Endodermal cell (in vitro differentiated cells): ENCODE measurements at regions not wholly inside any gene's neighbourhood (a gene's known extent, or its start where the extent isn't known, plus 50 kb on each side); places are given as distances from the start of the nearest gene placed in this dataset.

ENCODE experiments used
- DNase-seq: peaks from one replicate; pipeline ENCODE4 v3.0.0-alpha.2; 2017
- H3K27ac ChIP-seq: 2 replicates; pipeline ENCODE4 v1.5.1; 2013; ENCODE audit warnings: mild to moderate bottlenecking, low read depth, low read length, moderate library complexity
- H3K27me3 ChIP-seq: 2 replicates; pipeline ENCODE4 v1.6.1; 2013; ENCODE audit warnings: mild to moderate bottlenecking, low read length, moderate library complexity; ENCODE audit not compliant: insufficient read depth, control insufficient read depth, poor library complexity, severe bottlenecking
- H3K36me3 ChIP-seq: 2 replicates; pipeline ENCODE4 v1.7.0; 2013; ENCODE audit warnings: mild to moderate bottlenecking, low read length, moderate library complexity; ENCODE audit not compliant: control insufficient read depth, insufficient read depth
- H3K4me1 ChIP-seq: one replicate; pipeline ENCODE4 v1.7.0; 2013; ENCODE audit warnings: low read length; ENCODE audit not compliant: control insufficient read depth, insufficient read depth
- H3K4me3 ChIP-seq: 2 replicates; pipeline ENCODE4 v1.5.1; 2013; ENCODE audit warnings: mild to moderate bottlenecking, low read length, moderate library complexity
- H3K9ac ChIP-seq: 2 replicates; pipeline ENCODE4 v1.6.1; 2013; ENCODE audit warnings: mild to moderate bottlenecking, low read length, moderate library complexity; ENCODE audit not compliant: poor library complexity, severe bottlenecking; ENCODE audit errors: extremely low read depth
- H3K9me3 ChIP-seq: 2 replicates; pipeline ENCODE4 v1.6.1; 2013; ENCODE audit warnings: mild to moderate bottlenecking, low read length, moderate library complexity; ENCODE audit not compliant: control insufficient read depth
- H3K27ac Mint-ChIP-seq: 2 replicates; pipeline ENCODE4 v1.8.0; 2020; ENCODE audit warnings: mixed read lengths
- H3K27me3 Mint-ChIP-seq: 2 replicates; pipeline ENCODE4 v1.8.0; 2021; ENCODE audit warnings: mild to moderate bottlenecking, mixed read lengths; ENCODE audit not compliant: insufficient read depth
- H3K36me3 Mint-ChIP-seq: 2 replicates; pipeline ENCODE4 v1.8.0; 2020; ENCODE audit warnings: low read depth, mixed read lengths
- H3K4me1 Mint-ChIP-seq: 2 replicates; pipeline ENCODE4 v1.8.0; 2020; ENCODE audit warnings: mixed read lengths
- H3K4me3 Mint-ChIP-seq: 2 replicates; pipeline ENCODE4 v1.8.0; 2020; ENCODE audit warnings: mild to moderate bottlenecking, moderate library complexity, mixed read lengths
- H3K9me3 Mint-ChIP-seq: 2 replicates; pipeline ENCODE4 v1.8.0; 2020; ENCODE audit warnings: mild to moderate bottlenecking, mixed read lengths
- WGBS, 2 experiments: methylation state at CpG; one replicate each; pipeline versions ENCODE4 v1.1.5 to v1.1.7; 2013; ENCODE audit warnings: missing lambda C conversion rate in 2 of 2, mixed read lengths in 1 of 2; ENCODE audit not compliant: insufficient coverage in 1 of 2, insufficient read length in 1 of 2; 5-methylcytosine and 5-hydroxymethylcytosine counted together
- TF ChIP-seq, protein P1 (sequence below): fragments of 200-600 bp; sonication (generic); conservative IDR thresholded peaks from 2 replicates; pipeline ENCODE4 v1.5.0; 2021; ENCODE audit warnings: antibody characterized with exemption, mild to moderate bottlenecking

- peak; percentile 35 for DNase-seq
- H3K4me3 Mint-ChIP-seq = no peak overlapping the region
- no peaks in the 10 kb centered on the region for H3K27me3 ChIP-seq
- H3K36me3 Mint-ChIP-seq = no peaks in the 10 kb centered on the region
- H3K4me1 Mint-ChIP-seq = no peaks in the 10 kb centered on the region
- H3K27ac Mint-ChIP-seq = no peak overlapping the region
- TF ChIP-seq, protein P1, sequence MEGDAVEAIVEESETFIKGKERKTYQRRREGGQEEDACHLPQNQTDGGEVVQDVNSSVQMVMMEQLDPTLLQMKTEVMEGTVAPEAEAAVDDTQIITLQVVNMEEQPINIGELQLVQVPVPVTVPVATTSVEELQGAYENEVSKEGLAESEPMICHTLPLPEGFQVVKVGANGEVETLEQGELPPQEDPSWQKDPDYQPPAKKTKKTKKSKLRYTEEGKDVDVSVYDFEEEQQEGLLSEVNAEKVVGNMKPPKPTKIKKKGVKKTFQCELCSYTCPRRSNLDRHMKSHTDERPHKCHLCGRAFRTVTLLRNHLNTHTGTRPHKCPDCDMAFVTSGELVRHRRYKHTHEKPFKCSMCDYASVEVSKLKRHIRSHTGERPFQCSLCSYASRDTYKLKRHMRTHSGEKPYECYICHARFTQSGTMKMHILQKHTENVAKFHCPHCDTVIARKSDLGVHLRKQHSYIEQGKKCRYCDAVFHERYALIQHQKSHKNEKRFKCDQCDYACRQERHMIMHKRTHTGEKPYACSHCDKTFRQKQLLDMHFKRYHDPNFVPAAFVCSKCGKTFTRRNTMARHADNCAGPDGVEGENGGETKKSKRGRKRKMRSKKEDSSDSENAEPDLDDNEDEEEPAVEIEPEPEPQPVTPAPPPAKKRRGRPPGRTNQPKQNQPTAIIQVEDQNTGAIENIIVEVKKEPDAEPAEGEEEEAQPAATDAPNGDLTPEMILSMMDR = no peak
- H3K9me3 Mint-ChIP-seq = no peaks in the 10 kb centered on the region
- WGBS, 2 experiments = 90% methylated on average over 4 to 24 of the region's 25 CpGs
- H3K9me3 ChIP-seq = no peaks in the 10 kb centered on the region
- H3K36me3 ChIP-seq = no peaks in the 10 kb centered on the region
- H3K4me1 ChIP-seq = no peaks in the 10 kb centered on the region
- H3K27me3 Mint-ChIP-seq = peaks cover 3% of the 10 kb centered on the region
- H3K4me3 ChIP-seq = no peak overlapping the region
- no peak overlapping the region for H3K9ac ChIP-seq
- H3K27ac ChIP-seq = no peak overlapping the region
Measured at GRCh38 chr6:169839898-169840631, 88.6 kb downstream of the ERMARD start.

DNA sequence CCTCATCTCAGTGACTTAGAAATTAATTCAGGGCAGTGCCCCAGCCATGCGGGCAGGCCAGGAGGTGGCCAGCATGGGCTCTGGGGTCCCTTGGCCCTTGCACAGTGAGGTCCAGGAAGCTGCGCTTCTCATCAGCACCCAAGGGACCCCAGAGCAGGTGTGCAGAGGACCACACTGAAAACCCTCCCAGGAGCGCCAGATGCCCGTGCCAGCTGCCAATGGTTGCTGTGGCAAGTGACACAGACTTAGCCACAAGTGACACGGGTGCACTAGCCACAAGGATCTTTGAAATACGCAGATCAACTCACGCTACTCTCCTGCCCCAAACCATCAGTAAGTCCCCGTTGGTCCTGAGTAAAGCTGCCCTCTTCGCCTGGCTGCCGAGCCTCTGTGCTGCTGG lies 88.1 kb downstream of the ERMARD start:
- H3K9me3 ChIP-seq = no peaks in the 10 kb centered on the region
- H3K36me3 ChIP-seq = no peaks in the 10 kb centered on the region
- no peak overlapping the region for H3K4me3 Mint-ChIP-seq
- no peaks in the 10 kb centered on the region for H3K4me1 ChIP-seq
- TF ChIP-seq, protein P1 = no peak
- peaks cover 2% of the 10 kb centered on the region for H3K27me3 Mint-ChIP-seq
- peak; percentile 28 for DNase-seq
- H3K27me3 ChIP-seq = no peaks in the 10 kb centered on the region
- H3K36me3 Mint-ChIP-seq = no peaks in the 10 kb centered on the region
- no peaks in the 10 kb centered on the region for H3K4me1 Mint-ChIP-seq
- WGBS, 2 experiments = 88 to 94% methylated on average over 8 to 10 of the region's 10 CpGs
- no peak overlapping the region for H3K27ac Mint-ChIP-seq
- H3K4me3 ChIP-seq = no peak overlapping the region
- no peak overlapping the region for H3K9ac ChIP-seq
- H3K9me3 Mint-ChIP-seq = no peaks in the 10 kb centered on the region
- H3K27ac ChIP-seq = no peak overlapping the region

- no peak overlapping the region for H3K27ac Mint-ChIP-seq
- Histone ChIP-seq H3K4me3 (no peak overlapping the region), H3K27ac (no peak overlapping the region), H3K9me3 (no peaks in the 10 kb centered on the region), H3K9ac (no peak overlapping the region), H3K27me3 (no peaks in the 10 kb centered on the region), H3K36me3 (no peaks in the 10 kb centered on the region), H3K4me1 (no peaks in the 10 kb centered on the region)
- DNase-seq = peak; percentile 44
- peaks cover 2% of the 10 kb centered on the region for H3K27me3 Mint-ChIP-seq
- no peaks in the 10 kb centered on the region for H3K4me1 Mint-ChIP-seq
- no peaks in the 10 kb centered on the region for H3K36me3 Mint-ChIP-seq
- 88 to 94% methylated on average over 20 to 27 of the region's 27 CpGs for WGBS, 2 experiments
- TF ChIP-seq, protein P1 = peak; percentile 12
- H3K4me3 Mint-ChIP-seq = no peak overlapping the region
- no peaks in the 10 kb centered on the region for H3K9me3 Mint-ChIP-seq
Measured at GRCh38 chr6:169839029-169839481, 87.6 kb downstream of the ERMARD start.
